ENCODE measurements at regions not wholly inside any gene's neighbourhood (a gene's known extent, or its start where the extent isn't known, plus 50 kb on each side); places are given as distances from the start of the nearest gene placed in this dataset.

DNA sequence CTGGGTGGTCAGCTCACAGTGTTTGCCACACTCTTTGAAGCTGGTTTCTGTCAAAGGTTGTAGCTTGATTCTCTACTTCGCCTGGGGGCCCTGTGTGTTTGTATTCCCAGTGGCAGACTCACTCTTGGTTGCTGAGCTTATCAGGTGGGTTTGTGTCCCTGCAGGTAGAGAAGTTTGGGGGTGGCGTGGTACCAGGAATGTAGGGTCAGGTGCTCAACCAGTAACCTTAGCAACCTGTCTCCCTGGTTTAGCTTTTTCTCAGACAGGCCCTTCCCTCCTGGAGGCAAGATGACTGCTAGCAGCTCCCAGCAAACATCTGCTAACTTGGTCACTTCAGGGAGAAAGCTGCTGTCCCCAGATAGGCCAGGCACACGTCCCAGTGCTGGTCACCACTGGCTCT is 352.2 kb downstream of the AACS start:
- no peak for DNase-seq
- no peak overlapping the region for H3K4me3 Mint-ChIP-seq
- H3K27ac Mint-ChIP-seq = no peak overlapping the region
- peaks cover 16% of the 10 kb centered on the region for H3K9me3 Mint-ChIP-seq
- no peaks in the 10 kb centered on the region for H3K36me3 Mint-ChIP-seq (ENCODE audit: low read depth)
- TF ChIP-seq, protein P1, sequence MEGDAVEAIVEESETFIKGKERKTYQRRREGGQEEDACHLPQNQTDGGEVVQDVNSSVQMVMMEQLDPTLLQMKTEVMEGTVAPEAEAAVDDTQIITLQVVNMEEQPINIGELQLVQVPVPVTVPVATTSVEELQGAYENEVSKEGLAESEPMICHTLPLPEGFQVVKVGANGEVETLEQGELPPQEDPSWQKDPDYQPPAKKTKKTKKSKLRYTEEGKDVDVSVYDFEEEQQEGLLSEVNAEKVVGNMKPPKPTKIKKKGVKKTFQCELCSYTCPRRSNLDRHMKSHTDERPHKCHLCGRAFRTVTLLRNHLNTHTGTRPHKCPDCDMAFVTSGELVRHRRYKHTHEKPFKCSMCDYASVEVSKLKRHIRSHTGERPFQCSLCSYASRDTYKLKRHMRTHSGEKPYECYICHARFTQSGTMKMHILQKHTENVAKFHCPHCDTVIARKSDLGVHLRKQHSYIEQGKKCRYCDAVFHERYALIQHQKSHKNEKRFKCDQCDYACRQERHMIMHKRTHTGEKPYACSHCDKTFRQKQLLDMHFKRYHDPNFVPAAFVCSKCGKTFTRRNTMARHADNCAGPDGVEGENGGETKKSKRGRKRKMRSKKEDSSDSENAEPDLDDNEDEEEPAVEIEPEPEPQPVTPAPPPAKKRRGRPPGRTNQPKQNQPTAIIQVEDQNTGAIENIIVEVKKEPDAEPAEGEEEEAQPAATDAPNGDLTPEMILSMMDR (IDR thresholded peaks at IDR 0.05) = no peak
- ChIA-PET POLR2A (no interaction called here), CTCF (no interaction called here)
- H3K4me1 Mint-ChIP-seq = no peaks in the 10 kb centered on the region
- intact Hi-C loops (cut with micrococcal nuclease) = no loop called here
- H3K27me3 Mint-ChIP-seq = peaks cover under 1% of the 10 kb centered on the region
- no peak for ATAC-seq (ENCODE audit: low read depth)

DNA sequence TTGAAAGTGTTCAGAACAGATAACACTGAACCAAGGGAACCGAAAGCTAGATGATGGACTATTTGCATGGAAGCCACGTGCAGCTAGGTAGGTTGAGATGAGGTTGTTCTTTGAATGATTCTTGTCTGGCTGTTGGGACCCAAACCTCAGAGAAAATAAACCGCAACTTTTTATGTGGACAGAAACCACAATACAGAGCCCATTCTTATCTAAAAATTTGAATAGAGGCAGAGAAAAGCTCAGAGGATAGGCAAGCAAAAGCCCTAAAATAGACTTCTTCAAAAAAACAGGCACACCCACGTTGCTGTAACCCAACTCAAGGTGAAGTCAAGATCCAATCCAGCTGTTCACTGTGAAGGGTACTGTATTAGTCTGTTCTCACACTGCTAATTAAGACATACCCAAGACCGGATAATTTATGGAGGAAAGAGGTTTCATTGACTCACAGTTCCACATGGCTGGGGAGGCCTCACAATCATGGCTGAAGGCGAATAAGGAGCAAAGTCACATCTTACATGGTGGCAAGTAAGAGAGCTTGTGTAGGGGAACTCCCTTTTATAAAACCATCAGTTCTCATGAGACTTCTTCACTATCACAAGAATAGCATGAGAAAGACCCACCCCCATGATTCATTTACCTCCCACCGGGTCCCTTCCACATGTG is 353.8 kb downstream of the AACS start:
- H3K4me3 Mint-ChIP-seq = no peak overlapping the region
- no peaks in the 10 kb centered on the region for H3K4me1 Mint-ChIP-seq
- intact Hi-C loops (cut with micrococcal nuclease) = no loop called here
- DNase-seq = no peak
- ChIA-PET POLR2A (no interaction called here), CTCF (no interaction called here)
- peaks cover 14% of the 10 kb centered on the region for H3K9me3 Mint-ChIP-seq
- TF ChIP-seq, protein P1 (IDR thresholded peaks at IDR 0.05) = no peak
- no peaks in the 10 kb centered on the region for H3K36me3 Mint-ChIP-seq (ENCODE audit: low read depth)
- H3K27ac Mint-ChIP-seq = no peak overlapping the region
- no peaks in the 10 kb centered on the region for H3K27me3 Mint-ChIP-seq
- no peak for ATAC-seq (ENCODE audit: low read depth)

DNA sequence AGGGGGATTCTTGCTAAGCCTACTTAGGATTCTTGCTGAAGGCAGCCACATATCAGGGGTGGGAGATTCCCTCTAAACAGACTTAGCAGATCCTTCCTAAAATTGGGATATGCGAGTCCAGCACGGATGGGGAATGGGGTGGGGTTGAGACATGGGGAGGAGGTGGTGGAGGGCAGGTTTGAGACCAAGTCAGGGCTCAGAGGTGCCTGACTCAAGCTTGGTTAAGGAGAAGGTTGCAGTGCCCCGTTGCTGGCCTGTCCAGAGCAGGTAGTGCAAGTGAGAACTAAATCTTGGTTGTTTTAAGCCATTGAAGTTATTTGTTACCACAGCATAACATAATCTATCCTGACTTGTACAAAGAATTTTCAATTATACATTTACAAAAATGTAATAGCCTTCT is 359.7 kb downstream of the AACS start:
- ATAC-seq (ENCODE audit: low read depth) (no peak), DNase-seq (no peak)
- Mint-ChIP-seq H3K36me3 (ENCODE audit: low read depth) (no peaks in the 10 kb centered on the region), H3K9me3 (peaks cover 14% of the 10 kb centered on the region), H3K4me1 (no peaks in the 10 kb centered on the region), H3K27me3 (no peaks in the 10 kb centered on the region), H3K4me3 (no peak overlapping the region), H3K27ac (no peak overlapping the region)
- CTCF ChIA-PET = no interaction called here
- intact Hi-C loops (cut with micrococcal nuclease) = no loop called here
- TF ChIP-seq, protein P1 (IDR thresholded peaks at IDR 0.05) = no peak
- POLR2A ChIA-PET = no interaction called here

DNA sequence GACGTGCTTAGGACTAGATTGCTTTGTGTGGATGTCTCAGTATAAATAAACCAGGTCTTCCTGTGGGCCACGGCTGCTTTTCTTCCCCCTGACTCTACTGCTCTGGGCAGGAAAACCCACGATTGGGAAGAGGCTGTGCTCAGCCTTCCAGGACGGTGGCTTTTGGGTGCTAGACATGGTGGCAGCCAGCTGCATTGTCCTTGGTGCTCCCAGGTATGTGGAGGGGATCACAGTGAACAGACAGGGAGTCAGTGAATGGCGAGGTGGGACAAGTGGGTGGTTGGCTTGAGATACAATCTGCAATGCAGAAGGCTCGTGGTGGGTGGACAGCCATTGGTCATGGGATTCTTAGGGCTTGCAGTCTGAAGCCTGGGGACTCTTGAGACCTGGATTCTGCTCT is 366.3 kb downstream of the AACS start:
- TF ChIP-seq, protein P1 (IDR thresholded peaks at IDR 0.05) = no peak
- DNase-seq = no peak
- ATAC-seq (ENCODE audit: low read depth) = no peak
- intact Hi-C loops (cut with micrococcal nuclease) = no loop called here
- H3K27me3 Mint-ChIP-seq = peaks cover 4% of the 10 kb centered on the region
- POLR2A ChIA-PET = no interaction called here
- H3K27ac Mint-ChIP-seq = no peak overlapping the region
- no peak overlapping the region for H3K4me3 Mint-ChIP-seq
- peaks cover 5% of the 10 kb centered on the region for H3K9me3 Mint-ChIP-seq
- H3K4me1 Mint-ChIP-seq = peaks cover 2% of the 10 kb centered on the region
- H3K36me3 Mint-ChIP-seq (ENCODE audit: low read depth) = no peaks in the 10 kb centered on the region
- CTCF ChIA-PET = no interaction called here

DNA sequence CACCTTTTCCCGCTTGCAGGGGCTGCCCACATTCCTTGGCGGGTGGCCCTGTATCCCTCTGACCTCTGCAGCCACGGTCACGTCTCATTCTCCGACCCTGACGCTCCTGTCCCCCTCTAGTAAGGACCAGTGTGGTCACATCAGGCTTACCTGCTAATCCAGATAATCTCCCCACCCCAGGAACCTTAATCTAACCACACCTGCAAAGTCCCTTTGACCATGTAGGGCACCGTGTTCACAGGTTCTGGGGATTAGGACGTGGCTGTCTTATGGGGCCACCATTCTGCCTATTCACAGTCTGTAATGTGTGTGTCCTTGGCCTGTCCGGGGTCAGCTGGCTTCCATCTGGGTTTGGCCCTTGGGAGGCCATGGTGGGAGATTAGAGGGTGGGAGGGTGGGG is 368.9 kb downstream of the AACS start:
- DNase-seq (no peak), ATAC-seq (ENCODE audit: low read depth) (no peak)
- Mint-ChIP-seq H3K9me3 (peaks cover 5% of the 10 kb centered on the region), H3K4me1 (peaks cover 2% of the 10 kb centered on the region), H3K36me3 (ENCODE audit: low read depth) (no peaks in the 10 kb centered on the region), H3K27ac (no peak overlapping the region), H3K4me3 (no peak overlapping the region), H3K27me3 (peaks cover 4% of the 10 kb centered on the region)
- intact Hi-C loops (cut with micrococcal nuclease) = no loop called here
- CTCF ChIA-PET = no interaction called here
- POLR2A ChIA-PET = no interaction called here
- TF ChIP-seq, protein P1 (IDR thresholded peaks at IDR 0.05) = no peak

All from activated B cell treated with CpG ODN at 0.5 μM for 24 hours (primary cell).